Upper lobe of left lung (tissue), 4 donors: ENCODE measurements at regions not wholly inside any gene's neighbourhood (a gene's known extent, or its start where the extent isn't known, plus 50 kb on each side); places are given as distances from the start of the nearest gene placed in this dataset.

Experiments used
- EP300 ChIP-seq, 4 donors: sonication (generic); formaldehyde crosslinking; IDR thresholded peaks; one replicate each; pipeline ENCODE4 v1.5.1; 2017; ENCODE audit warnings: antibody characterized with exemption in 4 of 4, control low read depth in 2 of 4
- POLR2A ChIP-seq, 4 donors: fragments of 450-650 bp; IDR thresholded peaks; one replicate each; pipeline ENCODE4 v1.5.1; 2016 to 2017; ENCODE audit warnings: antibody characterized with exemption in 4 of 4, mild to moderate bottlenecking in 2 of 4
- POLR2AphosphoS5 ChIP-seq, 2 donors: sonication (generic); formaldehyde crosslinking; IDR thresholded peaks; one replicate each; pipeline ENCODE4 v1.5.1; 2017; ENCODE audit warnings: antibody characterized with exemption in 2 of 2
- TF ChIP-seq, protein P1 (sequence below), 6 experiments: fragments of 450-650 bp in 4 of 6; fragments of 200-600 bp in 2 of 6; sonication (generic) in 2 of 6; IDR thresholded peaks; one replicate each; pipeline ENCODE4 v1.5.1; 2016 to 2019; ENCODE audit warnings: antibody characterized with exemption in 6 of 6

DNA sequence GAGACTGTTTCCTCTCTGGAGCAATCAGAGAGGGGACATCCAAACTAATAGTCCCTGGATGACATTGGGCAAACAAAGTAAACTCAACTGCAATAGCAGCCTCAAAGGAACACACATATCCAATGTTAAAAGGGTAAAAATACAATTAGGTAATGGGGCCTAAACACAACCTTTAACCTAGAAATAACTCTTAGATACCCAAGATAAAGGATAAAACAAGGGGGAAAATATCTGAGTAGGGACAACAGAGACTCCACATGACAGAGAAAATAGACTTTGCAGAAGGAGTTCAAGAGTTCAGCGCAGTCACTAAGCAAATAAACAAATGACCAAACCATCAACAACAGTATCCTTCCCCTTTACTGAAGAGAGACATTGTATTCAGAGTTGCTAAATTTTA lies 149.3 kb downstream of the FBXO4 start:
- TF ChIP-seq POLR2A (IDR thresholded peaks at IDR 0.05) (no peak), POLR2AphosphoS5 (IDR thresholded peaks at IDR 0.05) (no peak), EP300 (IDR thresholded peaks at IDR 0.05) (no peak)
- TF ChIP-seq, protein P1, sequence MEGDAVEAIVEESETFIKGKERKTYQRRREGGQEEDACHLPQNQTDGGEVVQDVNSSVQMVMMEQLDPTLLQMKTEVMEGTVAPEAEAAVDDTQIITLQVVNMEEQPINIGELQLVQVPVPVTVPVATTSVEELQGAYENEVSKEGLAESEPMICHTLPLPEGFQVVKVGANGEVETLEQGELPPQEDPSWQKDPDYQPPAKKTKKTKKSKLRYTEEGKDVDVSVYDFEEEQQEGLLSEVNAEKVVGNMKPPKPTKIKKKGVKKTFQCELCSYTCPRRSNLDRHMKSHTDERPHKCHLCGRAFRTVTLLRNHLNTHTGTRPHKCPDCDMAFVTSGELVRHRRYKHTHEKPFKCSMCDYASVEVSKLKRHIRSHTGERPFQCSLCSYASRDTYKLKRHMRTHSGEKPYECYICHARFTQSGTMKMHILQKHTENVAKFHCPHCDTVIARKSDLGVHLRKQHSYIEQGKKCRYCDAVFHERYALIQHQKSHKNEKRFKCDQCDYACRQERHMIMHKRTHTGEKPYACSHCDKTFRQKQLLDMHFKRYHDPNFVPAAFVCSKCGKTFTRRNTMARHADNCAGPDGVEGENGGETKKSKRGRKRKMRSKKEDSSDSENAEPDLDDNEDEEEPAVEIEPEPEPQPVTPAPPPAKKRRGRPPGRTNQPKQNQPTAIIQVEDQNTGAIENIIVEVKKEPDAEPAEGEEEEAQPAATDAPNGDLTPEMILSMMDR (IDR thresholded peaks at IDR 0.05), result no peak
